ENCODE measurements at regions not wholly inside any gene's neighbourhood (a gene's known extent, or its start where the extent isn't known, plus 50 kb on each side); places are given as distances from the start of the nearest gene placed in this dataset.

GRCh38 chr18:22814329-22814703, 118.8 kb upstream of the RBBP8 start:
- intact Hi-C loops (cut with micrococcal nuclease; ENCODE audit: unreplicated experiment), result loop anchor here (10.0 kb wide), 1 partner anchor 320 kb away; the partner anchor contains the start of gene CABLES1
- CTCF ChIA-PET, result interaction anchor here (1.2 to 1.3 kb wide), 2 partner anchors 169 to 597 kb away, joined by 6 to 17 read pairs; no protein-coding TSS in a partner anchor
- Histone ChIP-seq H3K9me3 (ENCODE audit: low read depth, low read length, poor library complexity, severe bottlenecking) (no peaks in the 10 kb centered on the region), H3K36me3 (ENCODE audit: insufficient read depth, low read length, poor library complexity, severe bottlenecking) (no peaks in the 10 kb centered on the region), H3K27me3 (replicated peaks; ENCODE audit: insufficient read depth, low read depth, low read length, poor library complexity) (no peaks in the 10 kb centered on the region), H3K4me1 (ENCODE audit: insufficient read depth, low read length, poor library complexity, severe bottlenecking) (peaks cover 5% of the 10 kb centered on the region), H3K27ac (ENCODE audit: low read depth, low read length, poor library complexity, severe bottlenecking) (no peak overlapping the region), H3K4me3 (ENCODE audit: low read depth, low read length, poor library complexity, severe bottlenecking) (no peak overlapping the region)
- DNase-seq (ENCODE audit: low spot score), result no peak
- no TSS peak for BruUV-seq (replicated peaks)
- no peak for TF ChIP-seq EZH2 (IDR thresholded peaks at IDR 0.05; ENCODE audit: borderline replicate concordance, low read depth, low read length, poor library complexity, severe bottlenecking)
- TF ChIP-seq, protein P1, sequence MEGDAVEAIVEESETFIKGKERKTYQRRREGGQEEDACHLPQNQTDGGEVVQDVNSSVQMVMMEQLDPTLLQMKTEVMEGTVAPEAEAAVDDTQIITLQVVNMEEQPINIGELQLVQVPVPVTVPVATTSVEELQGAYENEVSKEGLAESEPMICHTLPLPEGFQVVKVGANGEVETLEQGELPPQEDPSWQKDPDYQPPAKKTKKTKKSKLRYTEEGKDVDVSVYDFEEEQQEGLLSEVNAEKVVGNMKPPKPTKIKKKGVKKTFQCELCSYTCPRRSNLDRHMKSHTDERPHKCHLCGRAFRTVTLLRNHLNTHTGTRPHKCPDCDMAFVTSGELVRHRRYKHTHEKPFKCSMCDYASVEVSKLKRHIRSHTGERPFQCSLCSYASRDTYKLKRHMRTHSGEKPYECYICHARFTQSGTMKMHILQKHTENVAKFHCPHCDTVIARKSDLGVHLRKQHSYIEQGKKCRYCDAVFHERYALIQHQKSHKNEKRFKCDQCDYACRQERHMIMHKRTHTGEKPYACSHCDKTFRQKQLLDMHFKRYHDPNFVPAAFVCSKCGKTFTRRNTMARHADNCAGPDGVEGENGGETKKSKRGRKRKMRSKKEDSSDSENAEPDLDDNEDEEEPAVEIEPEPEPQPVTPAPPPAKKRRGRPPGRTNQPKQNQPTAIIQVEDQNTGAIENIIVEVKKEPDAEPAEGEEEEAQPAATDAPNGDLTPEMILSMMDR (conservative IDR thresholded peaks at IDR 0.05; ENCODE audit: low read depth, low read length), result no peak
- POLR2A ChIA-PET (ENCODE audit: low non-redundant PET), result no interaction called here

DNA sequence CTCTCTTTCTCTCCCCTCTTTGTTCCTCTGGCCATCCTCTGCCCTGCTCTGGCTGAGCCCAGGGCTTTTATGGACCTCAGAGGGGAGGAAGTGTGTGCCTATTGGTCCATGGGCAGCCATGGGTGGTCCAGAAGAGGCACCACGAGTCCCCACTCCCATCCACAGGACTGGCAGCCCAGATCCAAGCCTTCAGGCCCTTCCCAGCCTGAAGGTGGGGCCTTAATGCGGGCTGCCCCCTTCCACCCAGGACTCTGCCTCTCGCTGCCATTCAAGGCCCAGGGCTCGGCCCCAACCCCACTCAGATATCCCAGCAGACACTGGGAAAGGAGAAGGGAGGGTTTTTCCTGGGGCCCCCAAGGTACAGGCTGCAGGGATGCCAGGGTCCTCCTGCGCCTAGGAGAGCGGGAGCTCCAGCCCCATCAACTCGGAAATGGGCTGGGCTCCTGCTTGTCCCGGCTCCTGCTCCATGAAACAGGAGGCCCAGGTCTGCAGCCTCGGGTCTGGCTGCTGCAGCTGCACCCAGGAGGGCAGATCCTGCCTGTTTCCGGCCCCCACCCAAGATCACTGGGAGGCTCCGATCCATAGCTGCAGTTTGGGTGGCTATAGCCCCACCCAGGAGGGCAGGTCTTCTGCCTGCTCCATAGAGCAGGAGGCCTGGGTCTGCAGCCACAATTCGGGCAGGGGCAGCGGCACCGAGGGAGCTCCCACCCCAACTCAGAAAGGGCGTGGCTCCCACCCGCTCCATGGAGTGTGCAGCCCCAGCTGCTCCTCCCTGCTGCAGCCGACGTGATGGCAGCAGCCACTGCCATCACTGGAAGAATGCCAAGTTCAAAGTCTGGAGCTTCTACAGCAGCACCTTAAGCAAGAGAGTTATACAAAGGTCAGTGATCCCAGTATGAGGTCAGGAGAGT, 116.6 kb upstream of the RBBP8 start:
- no peaks in the 10 kb centered on the region for H3K36me3 ChIP-seq (ENCODE audit: insufficient read depth, low read length, poor library complexity, severe bottlenecking)
- no TSS peak for BruUV-seq (replicated peaks)
- H3K9me3 ChIP-seq (ENCODE audit: low read depth, low read length, poor library complexity, severe bottlenecking), result no peaks in the 10 kb centered on the region
- DNase-seq (ENCODE audit: low spot score), result no peak
- TF ChIP-seq, protein P1 (conservative IDR thresholded peaks at IDR 0.05; ENCODE audit: low read depth, low read length), result no peak
- TF ChIP-seq EZH2 (IDR thresholded peaks at IDR 0.05; ENCODE audit: borderline replicate concordance, low read depth, low read length, poor library complexity, severe bottlenecking), result no peak
- H3K4me3 ChIP-seq (ENCODE audit: low read depth, low read length, poor library complexity, severe bottlenecking), result no peak overlapping the region
- H3K27me3 ChIP-seq (replicated peaks; ENCODE audit: insufficient read depth, low read depth, low read length, poor library complexity), result no peaks in the 10 kb centered on the region
- ChIA-PET POLR2A (ENCODE audit: low non-redundant PET) (no interaction called here), CTCF (interaction anchor here (0.8 to 0.9 kb wide), 2 partner anchors 167 to 315 kb away, joined by 3 to 4 read pairs; no protein-coding TSS in a partner anchor)
- intact Hi-C loops (cut with micrococcal nuclease; ENCODE audit: unreplicated experiment), result loop anchor here (10.0 kb wide), 1 partner anchor 318 kb away; the partner anchor contains the start of gene CABLES1
- H3K4me1 ChIP-seq (ENCODE audit: insufficient read depth, low read length, poor library complexity, severe bottlenecking), result peaks cover 9% of the 10 kb centered on the region
- no peak overlapping the region for H3K27ac ChIP-seq (ENCODE audit: low read depth, low read length, poor library complexity, severe bottlenecking)

- DNase-seq (ENCODE audit: low spot score), result no peak
- Histone ChIP-seq H3K4me3 (ENCODE audit: low read depth, low read length, poor library complexity, severe bottlenecking) (no peak overlapping the region), H3K36me3 (ENCODE audit: insufficient read depth, low read length, poor library complexity, severe bottlenecking) (no peaks in the 10 kb centered on the region), H3K9me3 (ENCODE audit: low read depth, low read length, poor library complexity, severe bottlenecking) (no peaks in the 10 kb centered on the region), H3K4me1 (ENCODE audit: insufficient read depth, low read length, poor library complexity, severe bottlenecking) (peaks cover 20% of the 10 kb centered on the region), H3K27ac (ENCODE audit: low read depth, low read length, poor library complexity, severe bottlenecking) (no peak overlapping the region), H3K27me3 (replicated peaks; ENCODE audit: insufficient read depth, low read depth, low read length, poor library complexity) (no peaks in the 10 kb centered on the region)
- TF ChIP-seq EZH2 (IDR thresholded peaks at IDR 0.05; ENCODE audit: borderline replicate concordance, low read depth, low read length, poor library complexity, severe bottlenecking), result no peak
- TF ChIP-seq, protein P1 (conservative IDR thresholded peaks at IDR 0.05; ENCODE audit: low read depth, low read length), result no peak
- intact Hi-C loops (cut with micrococcal nuclease; ENCODE audit: unreplicated experiment), result loop anchor here (10.0 kb wide), 1 partner anchor 317 kb away; the partner anchor contains the start of gene CABLES1
- BruUV-seq (replicated peaks), result no TSS peak
- POLR2A ChIA-PET (ENCODE audit: low non-redundant PET), result no interaction called here
- CTCF ChIA-PET, result interaction anchor here (0.7 kb wide), 1 partner anchor 180 kb away, joined by 3 read pairs; no protein-coding TSS in a partner anchor
Observed at GRCh38 chr18:22817844-22818243, 115.3 kb upstream of the RBBP8 start.
